GM23338 (cell line): ENCODE measurements at regions not wholly inside any gene's neighbourhood (a gene's known extent, or its start where the extent isn't known, plus 50 kb on each side); places are given as distances from the start of the nearest gene placed in this dataset.

Source experiments
- ATAC-seq: fragments of 200-7000 bp; cut with Tn5 transposase; 3 replicates; pipeline ENCODE4 v1.9.1; 2020
- DNase-seq: peaks from one replicate; pipeline ENCODE4 v3.0.0-alpha.2; 2015; ENCODE audit warnings: low spot score
- H2AFZ ChIP-seq: fragments of 200-600 bp; sonication (generic); 2 replicates; pipeline ENCODE4 v1.8.0; 2016; ENCODE audit warnings: antibody characterized with exemption, mild to moderate bottlenecking, moderate library complexity
- H3F3A ChIP-seq: fragments of 200-600 bp; sonication (generic); replicated peaks from 2 replicates; pipeline ENCODE4 v1.8.0; 2017; ENCODE audit warnings: antibody characterized with exemption, mixed run types, low read depth
- H3K27ac ChIP-seq: fragments of 200-600 bp; sonication (generic); 2 replicates; pipeline ENCODE4 v1.6.1; 2016; ENCODE audit warnings: low read depth
- H3K27me3 ChIP-seq: fragments of 200-600 bp; sonication (generic); 2 replicates; pipeline ENCODE4 v1.8.0; 2016; ENCODE audit warnings: mild to moderate bottlenecking, mixed run types, moderate library complexity; ENCODE audit not compliant: insufficient read depth
- H3K36me3 ChIP-seq: fragments of 200-600 bp; sonication (generic); 2 replicates; pipeline ENCODE4 v1.8.0; 2016; ENCODE audit warnings: mild to moderate bottlenecking; ENCODE audit not compliant: insufficient read depth
- H3K4me1 ChIP-seq: fragments of 200-600 bp; sonication (generic); 2 replicates; pipeline ENCODE4 v1.8.0; 2016; ENCODE audit warnings: mild to moderate bottlenecking, moderate library complexity; ENCODE audit not compliant: insufficient read depth
- H3K4me2 ChIP-seq: fragments of 200-600 bp; sonication (generic); 2 replicates; pipeline ENCODE4 v1.7.1; 2017; ENCODE audit warnings: mixed run types
- H3K4me3 ChIP-seq: fragments of 200-600 bp; sonication (generic); 2 replicates; pipeline ENCODE4 v1.6.1; 2016; ENCODE audit warnings: mixed run types
- H3K79me2 ChIP-seq: fragments of 200-600 bp; sonication (generic); replicated peaks from 2 replicates; pipeline ENCODE4 v1.8.0; 2017; ENCODE audit warnings: mild to moderate bottlenecking; ENCODE audit not compliant: insufficient read depth
- H3K9me2 ChIP-seq: fragments of 200-600 bp; sonication (generic); 2 replicates; pipeline ENCODE4 v1.8.0; 2017; ENCODE audit not compliant: insufficient read depth
- H4K20me1 ChIP-seq: fragments of 200-600 bp; sonication (generic); replicated peaks from 2 replicates; pipeline ENCODE4 v1.8.0; 2017; ENCODE audit warnings: mild to moderate bottlenecking; ENCODE audit not compliant: insufficient read depth
- H3K27ac Mint-ChIP-seq: 2 replicates; pipeline ENCODE4 v1.8.0; 2020; ENCODE audit warnings: inconsistent platforms, mild to moderate bottlenecking, moderate library complexity, mixed read lengths
- H3K27me3 Mint-ChIP-seq: 3 replicates; pipeline ENCODE4 v1.8.0; 2022; ENCODE audit warnings: low read depth, mild to moderate bottlenecking, moderate library complexity, mixed read lengths, inconsistent platforms; ENCODE audit not compliant: insufficient read depth, poor library complexity
- H3K36me3 Mint-ChIP-seq: 3 replicates; pipeline ENCODE4 v1.8.0; 2021; ENCODE audit warnings: low read depth, mild to moderate bottlenecking, inconsistent platforms, moderate library complexity, mixed read lengths
- H3K4me1 Mint-ChIP-seq: 3 replicates; pipeline ENCODE4 v1.8.0; 2020; ENCODE audit warnings: mild to moderate bottlenecking, inconsistent platforms, mixed read lengths
- H3K4me3 Mint-ChIP-seq: 3 replicates; pipeline ENCODE4 v1.8.0; 2021; ENCODE audit warnings: moderate library complexity, mild to moderate bottlenecking, inconsistent platforms, mixed read lengths
- H3K9me3 Mint-ChIP-seq: 3 replicates; pipeline ENCODE4 v1.8.0; 2020; ENCODE audit warnings: moderate library complexity, mild to moderate bottlenecking, inconsistent platforms, mixed read lengths
- CREB1 ChIP-seq: fragments of 250-450 bp; sonication (Bioruptor Pico); IDR thresholded peaks from 2 replicates; pipeline ENCODE4 v1.5.0; 2020; ENCODE audit warnings: low read depth, mild to moderate bottlenecking, moderate library complexity
- CTCF ChIP-seq, 2 experiments: fragments of 200-600 bp in 1 of 2; sonication (generic) in 1 of 2; conservative IDR thresholded peaks; 2 replicates each; pipeline versions ENCODE4 v1.5.1 to v1.6.1; 2016 to 2017; ENCODE audit warnings: antibody characterized with exemption in 2 of 2, low read depth in 2 of 2, mild to moderate bottlenecking in 2 of 2, moderate library complexity in 1 of 2
- ETS1 ChIP-seq: IDR thresholded peaks from 2 replicates; pipeline ENCODE4 v1.6.1; 2016; ENCODE audit warnings: antibody characterized with exemption
- EZH2 ChIP-seq: fragments of 200-600 bp; sonication (generic); IDR thresholded peaks from one replicate; pipeline ENCODE4 v1.8.0; 2017; ENCODE audit warnings: antibody characterized with exemption, mild to moderate bottlenecking, low read depth; ENCODE audit not compliant: unreplicated experiment
- EZH2phosphoT487 ChIP-seq: fragments of 200-600 bp; sonication (generic); IDR thresholded peaks from one replicate; pipeline ENCODE4 v1.8.1; 2018; ENCODE audit warnings: antibody characterized with exemption; ENCODE audit not compliant: unreplicated experiment
- JUNB ChIP-seq: IDR thresholded peaks from one replicate; pipeline ENCODE4 v1.6.1; 2016; ENCODE audit warnings: antibody characterized with exemption; ENCODE audit not compliant: unreplicated experiment
- NANOG ChIP-seq: IDR thresholded peaks from 2 replicates; pipeline ENCODE4 v1.6.1; 2016; ENCODE audit warnings: antibody characterized with exemption, borderline replicate concordance
- POLR2AphosphoS5 ChIP-seq: IDR thresholded peaks from 2 replicates; pipeline ENCODE4 v1.6.1; 2016; ENCODE audit warnings: antibody characterized with exemption, low read depth
- REST ChIP-seq: IDR thresholded peaks from one replicate; pipeline ENCODE4 v1.6.1; 2018; ENCODE audit warnings: antibody characterized with exemption; ENCODE audit not compliant: unreplicated experiment
- STAT1 ChIP-seq: IDR thresholded peaks from one replicate; pipeline ENCODE4 v1.6.1; 2016; ENCODE audit warnings: antibody characterized with exemption; ENCODE audit not compliant: unreplicated experiment
- ZNF114 ChIP-seq: fragments of 250-450 bp; sonication (Bioruptor Pico); IDR thresholded peaks from 2 replicates; pipeline ENCODE4 v1.5.0; 2020; ENCODE audit warnings: mild to moderate bottlenecking, moderate library complexity
- ZNF331 ChIP-seq: fragments of 250-450 bp; sonication (Bioruptor Pico); IDR thresholded peaks from 2 replicates; pipeline ENCODE4 v1.5.0; 2020; ENCODE audit warnings: low read depth, mild to moderate bottlenecking, moderate library complexity
- ZNF462 ChIP-seq: fragments of 250-450 bp; sonication (Bioruptor Pico); IDR thresholded peaks from 2 replicates; pipeline ENCODE4 v1.5.0; 2020; ENCODE audit warnings: mild to moderate bottlenecking, moderate library complexity

- no peak overlapping the region for H3K27ac ChIP-seq
- Mint-ChIP-seq H3K4me3 (no peak overlapping the region), H3K27me3 (peaks cover 6% of the 10 kb centered on the region), H3K27ac (no peak overlapping the region), H3K9me3 (no peaks in the 10 kb centered on the region), H3K4me1 (peaks cover 64% of the 10 kb centered on the region), H3K36me3 (no peaks in the 10 kb centered on the region; the same call in 2 of the 3 replicates)
- no peak overlapping the region for H3K4me3 ChIP-seq
- H3K4me2 ChIP-seq: no peak overlapping the region
- no peak overlapping the region for H2AFZ ChIP-seq
- no peaks in the 10 kb centered on the region for H3K9me2 ChIP-seq
- H4K20me1 ChIP-seq: no peaks in the 10 kb centered on the region
- H3F3A ChIP-seq: no peaks in the 10 kb centered on the region
- ATAC-seq (no peak), DNase-seq (no peak)
- no peak for TF ChIP-seq EZH2
- TF ChIP-seq STAT1: no peak
- no peak for TF ChIP-seq CREB1 (CRISPR knock-in tag)
- no peak for TF ChIP-seq ZNF114
- TF ChIP-seq REST: no peak
- TF ChIP-seq EZH2phosphoT487: no peak
- no peak for TF ChIP-seq CTCF (conservative IDR thresholded peaks at IDR 0.05; ENCODE audit: low read depth in 2 of 2)
- TF ChIP-seq POLR2AphosphoS5: no peak
- TF ChIP-seq JUNB: no peak
- TF ChIP-seq ZNF462 (CRISPR knock-in tag): no peak
- no peak for TF ChIP-seq ZNF331 (CRISPR knock-in tag)
- no peak for TF ChIP-seq NANOG
- TF ChIP-seq ETS1: no peak
- no peaks in the 10 kb centered on the region for H3K27me3 ChIP-seq
- peaks cover 60% of the 10 kb centered on the region for H3K4me1 ChIP-seq
- H3K79me2 ChIP-seq: no peaks in the 10 kb centered on the region
- no peaks in the 10 kb centered on the region for H3K36me3 ChIP-seq
These were observed 222.6 kb downstream of the TM9SF2 start for GRCh38 chr13:99723878-99724277.
